ENCODE measurements at regions not wholly inside any gene's neighbourhood (a gene's known extent, or its start where the extent isn't known, plus 50 kb on each side); places are given as distances from the start of the nearest gene placed in this dataset.

GRCh38 chr10:23675585-23675984 lies 236.7 kb downstream of the OTUD1 start:
- in situ Hi-C loops (cut with MboI; ENCODE audit: low sequenced_read_pairs in 4 of 4), result no loop called here
- Histone ChIP-seq H3K36me3 (no peaks in the 10 kb centered on the region), H3K4me1 (no peaks in the 10 kb centered on the region), H3K27ac (no peak overlapping the region), H3K27me3 (no peaks in the 10 kb centered on the region), H3K4me3 (no peak overlapping the region), H3K9me3 (no peaks in the 10 kb centered on the region)
- intact Hi-C loops (cut with DNase I; ENCODE audit: low total_unique reads), result no loop called here
- TF ChIP-seq POLR2A (IDR thresholded peaks at IDR 0.05) (no peak), CTCF (IDR thresholded peaks at IDR 0.05 in 4 of 5, conservative IDR thresholded peaks at IDR 0.05 in 1 of 5) (no peak)
- no peak for ATAC-seq
- DNase-seq, result no peak

GRCh38 chr10:23676296-23676695 lies 237.4 kb downstream of the OTUD1 start:
- Histone ChIP-seq H3K36me3 (no peaks in the 10 kb centered on the region), H3K27ac (no peak overlapping the region), H3K4me3 (no peak overlapping the region), H3K9me3 (no peaks in the 10 kb centered on the region), H3K4me1 (no peaks in the 10 kb centered on the region), H3K27me3 (no peaks in the 10 kb centered on the region)
- intact Hi-C loops (cut with DNase I; ENCODE audit: low total_unique reads), result no loop called here
- TF ChIP-seq POLR2A (IDR thresholded peaks at IDR 0.05) (no peak), CTCF (IDR thresholded peaks at IDR 0.05 in 4 of 5, conservative IDR thresholded peaks at IDR 0.05 in 1 of 5) (no peak)
- no peak for DNase-seq
- ATAC-seq, result no peak
- in situ Hi-C loops (cut with MboI; ENCODE audit: low sequenced_read_pairs in 4 of 4), result no loop called here

GRCh38 chr10:23686722-23687121 lies 247.8 kb downstream of the OTUD1 start:
- TF ChIP-seq POLR2A (IDR thresholded peaks at IDR 0.05) (no peak), CTCF (IDR thresholded peaks at IDR 0.05 in 4 of 5, conservative IDR thresholded peaks at IDR 0.05 in 1 of 5) (no peak)
- Histone ChIP-seq H3K36me3 (no peaks in the 10 kb centered on the region), H3K9me3 (no peaks in the 10 kb centered on the region), H3K4me1 (no peaks in the 10 kb centered on the region), H3K4me3 (no peak overlapping the region), H3K27me3 (peaks cover 2 to 10% (median 5%) of the 10 kb centered on the region in 3 donors), H3K27ac (no peak overlapping the region)
- in situ Hi-C loops (cut with MboI; ENCODE audit: low sequenced_read_pairs in 4 of 4) (no loop called here), intact Hi-C loops (cut with DNase I; ENCODE audit: low total_unique reads) (no loop called here)
- ATAC-seq (no peak), DNase-seq (no peak)

GRCh38 chr10:23692736-23693135 lies 253.9 kb downstream of the OTUD1 start:
- Histone ChIP-seq H3K27me3 (peaks cover 49 to 62% (median 56%) of the 10 kb centered on the region in 3 donors), H3K4me1 (peaks cover 2 to 19% of the 10 kb centered on the region in 2 donors), H3K4me3 (no peak overlapping the region), H3K9me3 (no peaks in the 10 kb centered on the region), H3K36me3 (no peaks in the 10 kb centered on the region), H3K27ac (no peak overlapping the region)
- intact Hi-C loops (cut with DNase I; ENCODE audit: low total_unique reads) (no loop called here), in situ Hi-C loops (cut with MboI; ENCODE audit: low sequenced_read_pairs in 4 of 4) (no loop called here)
- DNase-seq (no peak), ATAC-seq (no peak)
- TF ChIP-seq POLR2A (IDR thresholded peaks at IDR 0.05), result no peak
- no peak for TF ChIP-seq CTCF (IDR thresholded peaks at IDR 0.05 in 4 of 5, conservative IDR thresholded peaks at IDR 0.05 in 1 of 5)

- intact Hi-C loops (cut with DNase I; ENCODE audit: low total_unique reads) (no loop called here), in situ Hi-C loops (cut with MboI; ENCODE audit: low sequenced_read_pairs in 4 of 4) (no loop called here)
- TF ChIP-seq CTCF (IDR thresholded peaks at IDR 0.05 in 4 of 5, conservative IDR thresholded peaks at IDR 0.05 in 1 of 5), result no peak
- TF ChIP-seq POLR2A (IDR thresholded peaks at IDR 0.05), result no peak
- H3K4me3 ChIP-seq, result no peak overlapping the region
- no peak overlapping the region for H3K27ac ChIP-seq
- H3K36me3 ChIP-seq, result no peaks in the 10 kb centered on the region
- no peak for DNase-seq
- no peaks in the 10 kb centered on the region for H3K9me3 ChIP-seq
- ATAC-seq, result no peak
- H3K4me1 ChIP-seq, result peaks cover 2 to 19% of the 10 kb centered on the region in 2 donors
- H3K27me3 ChIP-seq, result peaks cover 49 to 65% (median 56%) of the 10 kb centered on the region in 3 donors
Measured at GRCh38 chr10:23693501-23693901, 254.6 kb downstream of the OTUD1 start.

Measured in gastrocnemius medialis (tissue), 4 donors.